Progenitor cell of endocrine pancreas (in vitro differentiated cells): ENCODE measurements at regions not wholly inside any gene's neighbourhood (a gene's known extent, or its start where the extent isn't known, plus 50 kb on each side); places are given as distances from the start of the nearest gene placed in this dataset.
A peak's percentile ranks its signal among the peaks of the same experiment; 100 is the strongest.

ENCODE experiments used
- DNase-seq: peaks from one replicate; pipeline ENCODE4 v3.0.0; 2021; ENCODE audit warnings: low spot score; ENCODE audit not compliant: unreplicated experiment
- H3K27ac Mint-ChIP-seq: 2 replicates; pipeline ENCODE4 v1.8.0; 2021; ENCODE audit warnings: mild to moderate bottlenecking, moderate library complexity, mixed read lengths
- H3K27me3 Mint-ChIP-seq: 2 replicates; pipeline ENCODE4 v1.8.0; 2021; ENCODE audit warnings: mixed read lengths
- H3K36me3 Mint-ChIP-seq: 2 replicates; pipeline ENCODE4 v1.8.0; 2022; ENCODE audit warnings: mixed read lengths; ENCODE audit not compliant: insufficient read depth
- H3K4me1 Mint-ChIP-seq: 2 replicates; pipeline ENCODE4 v1.8.0; 2021; ENCODE audit warnings: low read depth, mixed read lengths
- H3K4me3 Mint-ChIP-seq: 2 replicates; pipeline ENCODE4 v1.8.0; 2021; ENCODE audit warnings: low read depth, mild to moderate bottlenecking, moderate library complexity, mixed read lengths
- H3K9me3 Mint-ChIP-seq: 2 replicates; pipeline ENCODE4 v1.8.0; 2021; ENCODE audit warnings: low read depth, mixed read lengths
- TF ChIP-seq, protein P1 (sequence below): fragments of 200-600 bp; sonication (generic); IDR thresholded peaks from one replicate; pipeline ENCODE4 v1.5.0; 2021; ENCODE audit warnings: antibody characterized with exemption, mild to moderate bottlenecking; ENCODE audit not compliant: unreplicated experiment

GRCh38 chr16:64406770-64407181 is 715.1 kb downstream of the CDH11 start:
- H3K27ac Mint-ChIP-seq: no peak overlapping the region
- no peak for DNase-seq

DNA sequence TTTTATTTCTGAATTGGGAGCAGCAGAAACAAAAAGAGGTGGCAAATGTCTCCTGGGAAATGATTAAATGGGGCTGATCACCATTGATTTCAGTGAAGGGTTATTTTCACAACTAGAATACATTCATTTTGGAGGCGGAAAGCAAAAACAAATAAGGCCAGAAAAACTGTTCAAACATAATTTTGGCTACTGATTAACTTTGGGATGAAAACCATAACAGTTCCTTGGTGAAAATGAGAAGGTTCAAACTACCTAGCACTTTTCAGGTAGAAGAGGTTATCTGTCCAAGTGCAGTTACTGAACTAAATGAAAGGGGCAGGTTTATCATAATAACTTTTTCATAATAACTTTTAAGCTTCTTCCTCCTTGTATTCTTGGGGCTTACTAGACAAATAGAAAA is 718.5 kb downstream of the CDH11 start:
- H3K4me1 Mint-ChIP-seq: peaks cover 33% of the 10 kb centered on the region
- H3K9me3 Mint-ChIP-seq: no peaks in the 10 kb centered on the region
- H3K27ac Mint-ChIP-seq: peak overlapping the region; percentile 68
- no peaks in the 10 kb centered on the region for H3K36me3 Mint-ChIP-seq
- TF ChIP-seq, protein P1, sequence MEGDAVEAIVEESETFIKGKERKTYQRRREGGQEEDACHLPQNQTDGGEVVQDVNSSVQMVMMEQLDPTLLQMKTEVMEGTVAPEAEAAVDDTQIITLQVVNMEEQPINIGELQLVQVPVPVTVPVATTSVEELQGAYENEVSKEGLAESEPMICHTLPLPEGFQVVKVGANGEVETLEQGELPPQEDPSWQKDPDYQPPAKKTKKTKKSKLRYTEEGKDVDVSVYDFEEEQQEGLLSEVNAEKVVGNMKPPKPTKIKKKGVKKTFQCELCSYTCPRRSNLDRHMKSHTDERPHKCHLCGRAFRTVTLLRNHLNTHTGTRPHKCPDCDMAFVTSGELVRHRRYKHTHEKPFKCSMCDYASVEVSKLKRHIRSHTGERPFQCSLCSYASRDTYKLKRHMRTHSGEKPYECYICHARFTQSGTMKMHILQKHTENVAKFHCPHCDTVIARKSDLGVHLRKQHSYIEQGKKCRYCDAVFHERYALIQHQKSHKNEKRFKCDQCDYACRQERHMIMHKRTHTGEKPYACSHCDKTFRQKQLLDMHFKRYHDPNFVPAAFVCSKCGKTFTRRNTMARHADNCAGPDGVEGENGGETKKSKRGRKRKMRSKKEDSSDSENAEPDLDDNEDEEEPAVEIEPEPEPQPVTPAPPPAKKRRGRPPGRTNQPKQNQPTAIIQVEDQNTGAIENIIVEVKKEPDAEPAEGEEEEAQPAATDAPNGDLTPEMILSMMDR: no peak
- no peak for DNase-seq
- H3K27me3 Mint-ChIP-seq: peaks cover 5% of the 10 kb centered on the region
- H3K4me3 Mint-ChIP-seq: no peak overlapping the region

More at GRCh38 chr16:64406770-64407181, 715.1 kb downstream of the CDH11 start:
- Mint-ChIP-seq H3K4me3 (no peak overlapping the region), H3K9me3 (no peaks in the 10 kb centered on the region), H3K27me3 (peaks cover 5% of the 10 kb centered on the region), H3K4me1 (peaks cover 41% of the 10 kb centered on the region), H3K36me3 (no peaks in the 10 kb centered on the region)
- TF ChIP-seq, protein P1: no peak

GRCh38 chr16:64398793-64399192 is 723.1 kb downstream of the CDH11 start:
- H3K4me1 Mint-ChIP-seq: peaks cover 14% of the 10 kb centered on the region
- H3K9me3 Mint-ChIP-seq: no peaks in the 10 kb centered on the region
- H3K27ac Mint-ChIP-seq: no peak overlapping the region
- H3K27me3 Mint-ChIP-seq: no peaks in the 10 kb centered on the region
- no peak for DNase-seq
- TF ChIP-seq, protein P1: no peak
- H3K36me3 Mint-ChIP-seq: no peaks in the 10 kb centered on the region
- H3K4me3 Mint-ChIP-seq: no peak overlapping the region

DNA sequence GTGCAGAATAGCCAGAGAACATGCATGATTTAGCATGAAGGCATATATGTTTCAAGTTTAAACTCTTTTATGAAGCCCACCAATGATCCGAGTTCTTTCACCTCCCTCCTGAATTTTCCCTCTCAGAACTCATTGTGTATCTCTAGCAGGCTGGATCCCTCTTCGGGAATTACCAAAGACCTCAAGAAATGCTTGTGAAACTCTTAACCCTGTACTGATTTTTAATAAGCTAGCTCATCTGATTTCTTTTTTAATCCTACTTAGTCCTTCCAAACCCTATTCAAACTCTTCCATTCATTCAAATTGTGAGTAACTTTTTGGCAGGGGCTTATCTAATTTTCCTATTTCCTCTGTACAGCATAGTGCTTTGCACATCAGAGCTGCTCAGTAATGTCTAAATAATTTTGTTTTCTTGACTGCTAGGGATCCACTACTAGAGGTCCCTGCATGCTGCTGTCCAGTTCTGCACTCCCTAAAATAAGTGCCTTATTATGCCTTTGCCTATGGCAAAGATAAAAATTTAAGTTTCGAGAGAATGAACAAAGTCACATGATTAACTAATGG is 723.8 kb downstream of the CDH11 start:
- no peak for DNase-seq
- Mint-ChIP-seq H3K36me3 (no peaks in the 10 kb centered on the region), H3K4me3 (no peak overlapping the region), H3K4me1 (peaks cover 6% of the 10 kb centered on the region), H3K27ac (no peak overlapping the region), H3K9me3 (no peaks in the 10 kb centered on the region), H3K27me3 (no peaks in the 10 kb centered on the region)
- TF ChIP-seq, protein P1: no peak

DNA sequence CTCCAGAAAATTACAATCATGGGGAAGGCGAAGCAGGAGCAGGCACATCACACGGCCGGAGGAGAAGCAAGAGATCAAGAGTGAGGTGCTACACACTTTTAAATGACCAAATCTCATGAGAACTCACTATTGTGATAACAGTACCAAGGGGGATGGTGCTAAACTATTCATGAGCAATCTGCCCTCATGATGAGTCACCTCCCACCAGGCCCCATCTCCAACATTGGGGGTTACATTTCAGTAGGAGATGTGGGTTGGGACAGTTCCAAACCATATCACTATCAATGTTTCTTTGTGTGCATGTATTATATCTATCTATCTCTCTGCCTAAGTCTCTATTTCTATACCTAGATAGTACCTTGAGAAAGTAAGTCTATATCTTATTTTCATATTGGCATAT is 724.8 kb downstream of the CDH11 start:
- TF ChIP-seq, protein P1: no peak
- H3K4me1 Mint-ChIP-seq: peaks cover 1% of the 10 kb centered on the region
- DNase-seq: no peak
- H3K4me3 Mint-ChIP-seq: no peak overlapping the region
- H3K27me3 Mint-ChIP-seq: no peaks in the 10 kb centered on the region
- H3K9me3 Mint-ChIP-seq: no peaks in the 10 kb centered on the region
- H3K36me3 Mint-ChIP-seq: no peaks in the 10 kb centered on the region
- H3K27ac Mint-ChIP-seq: no peak overlapping the region
